ENCODE measurements at regions not wholly inside any gene's neighbourhood (a gene's known extent, or its start where the extent isn't known, plus 50 kb on each side); places are given as distances from the start of the nearest gene placed in this dataset.

DNA sequence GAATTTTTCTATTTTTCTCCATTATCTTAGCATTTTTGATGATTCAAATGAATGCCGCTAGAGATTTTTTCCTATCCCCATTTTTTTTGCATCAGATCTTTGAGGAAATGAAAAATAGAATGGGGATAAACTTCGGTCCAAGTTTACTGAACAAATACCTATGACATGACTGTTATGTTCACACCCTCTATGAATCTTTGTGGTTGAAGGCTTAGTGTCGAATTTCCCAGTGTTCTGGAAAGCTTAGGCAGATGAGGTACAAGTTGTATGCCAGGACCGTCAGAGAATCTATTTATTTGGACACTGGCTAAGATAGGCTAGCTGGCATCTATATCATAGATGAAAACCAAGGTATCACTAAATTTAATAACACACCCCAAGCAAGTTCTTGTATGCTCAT, 123.4 kb downstream of the SPCS3 start:
- TF ChIP-seq SP1 (IDR thresholded peaks at IDR 0.05) = no peak
- TF ChIP-seq ZNF384 (IDR thresholded peaks at IDR 0.05) = no peak
- no peak for TF ChIP-seq CTBP1 (IDR thresholded peaks at IDR 0.05; ENCODE audit: borderline replicate concordance)
- no peak for TF ChIP-seq FOXK2 (IDR thresholded peaks at IDR 0.05)
- TF ChIP-seq BHLHE40 (IDR thresholded peaks at IDR 0.05; ENCODE audit: borderline replicate concordance) = no peak
- TF ChIP-seq L3MBTL2 (conservative IDR thresholded peaks at IDR 0.05) = no peak

Data from HEK293T (cell line).